Liver (tissue), 8 donors: ENCODE measurements at regions not wholly inside any gene's neighbourhood (a gene's known extent, or its start where the extent isn't known, plus 50 kb on each side); places are given as distances from the start of the nearest gene placed in this dataset.

Source experiments
- DNase-seq: peaks from one replicate; pipeline ENCODE4 v3.0.0-alpha.2; 2017; ENCODE audit warnings: low spot score
- H3K27ac ChIP-seq, 2 donors: one replicate each; pipeline ENCODE4 v1.7.0; 2013; ENCODE audit warnings: inconsistent platforms in 2 of 2, low read length in 2 of 2, control low read depth in 1 of 2, low read depth in 1 of 2, mild to moderate bottlenecking in 1 of 2
- H3K27me3 ChIP-seq, 4 donors: one replicate each; pipeline versions ENCODE4 v1.6.1 to v1.7.0; 2013; ENCODE audit warnings: low read length in 3 of 4, inconsistent platforms in 1 of 4, mild to moderate bottlenecking in 1 of 4, moderate library complexity in 1 of 4; ENCODE audit not compliant: control insufficient read depth in 4 of 4, insufficient read depth in 4 of 4
- H3K36me3 ChIP-seq, 4 donors: one replicate each; pipeline versions ENCODE4 v1.6.1 to v1.7.0; 2013; ENCODE audit warnings: low read length in 3 of 4, mild to moderate bottlenecking in 3 of 4, low read depth in 1 of 4, moderate library complexity in 1 of 4; ENCODE audit not compliant: control insufficient read depth in 4 of 4, insufficient read depth in 3 of 4
- H3K4me1 ChIP-seq, 4 donors: one replicate each; pipeline versions ENCODE4 v1.6.1 to v1.7.0; 2013; ENCODE audit warnings: low read length in 3 of 4, mild to moderate bottlenecking in 3 of 4, moderate library complexity in 1 of 4; ENCODE audit not compliant: control insufficient read depth in 4 of 4, insufficient read depth in 4 of 4
- H3K4me3 ChIP-seq, 3 donors: one replicate each; pipeline versions ENCODE4 v1.6.1 to v1.7.0; 2013; ENCODE audit warnings: low read length in 3 of 3, control low read depth in 1 of 3, low read depth in 1 of 3, mild to moderate bottlenecking in 1 of 3
- H3K9ac ChIP-seq, 2 donors: one replicate each; pipeline ENCODE4 v1.7.0; 2013; ENCODE audit warnings: low read length in 2 of 2, mild to moderate bottlenecking in 2 of 2, moderate library complexity in 2 of 2, control low read depth in 1 of 2, low read depth in 1 of 2
- H3K9me3 ChIP-seq, 4 donors: one replicate each; pipeline versions ENCODE4 v1.6.1 to v1.7.0; 2013; ENCODE audit warnings: low read length in 3 of 4; ENCODE audit not compliant: control insufficient read depth in 4 of 4
- EGR1 ChIP-seq, 2 donors: IDR thresholded peaks; 2 replicates each; pipeline ENCODE4 v1.6.1; 2016 to 2018; ENCODE audit warnings: antibody characterized with exemption in 2 of 2, low read depth in 2 of 2
- FOXA1 ChIP-seq: IDR thresholded peaks from 2 replicates; pipeline ENCODE4 v1.6.1; 2016; ENCODE audit warnings: antibody characterized with exemption
- FOXA2 ChIP-seq: IDR thresholded peaks from 2 replicates; pipeline ENCODE4 v1.6.1; 2016; ENCODE audit warnings: antibody characterized with exemption
- GABPA ChIP-seq, 2 donors: IDR thresholded peaks in 1 of 2; conservative IDR thresholded peaks in 1 of 2; 2 replicates each; pipeline ENCODE4 v1.6.1; 2016; ENCODE audit warnings: antibody characterized with exemption in 2 of 2, mild to moderate bottlenecking in 1 of 2, moderate library complexity in 1 of 2
- HNF4A ChIP-seq, 2 donors: conservative IDR thresholded peaks; 2 replicates each; pipeline ENCODE4 v1.6.1; 2016; ENCODE audit warnings: antibody characterized with exemption in 2 of 2, mild to moderate bottlenecking in 2 of 2
- HNF4G ChIP-seq: IDR thresholded peaks from 2 replicates; pipeline ENCODE4 v1.6.1; 2016; ENCODE audit warnings: antibody characterized with exemption
- JUND ChIP-seq, 2 donors: IDR thresholded peaks; 2 replicates each; pipeline ENCODE4 v1.6.1; 2016; ENCODE audit warnings: antibody characterized with exemption in 2 of 2
- NR2F2 ChIP-seq: IDR thresholded peaks from 2 replicates; pipeline ENCODE4 v1.6.1; 2016; ENCODE audit warnings: antibody characterized with exemption
- RAD21 ChIP-seq, 2 donors: IDR thresholded peaks; 2 replicates each; pipeline ENCODE4 v1.6.1; 2016; ENCODE audit warnings: antibody characterized with exemption in 2 of 2, mild to moderate bottlenecking in 2 of 2
- RXRA ChIP-seq, 2 donors: IDR thresholded peaks; 2 replicates each; pipeline ENCODE4 v1.6.1; 2017 to 2018; ENCODE audit warnings: antibody characterized with exemption in 2 of 2, mild to moderate bottlenecking in 1 of 2
- SP1 ChIP-seq: IDR thresholded peaks from 2 replicates; pipeline ENCODE4 v1.6.1; 2018; ENCODE audit warnings: antibody characterized with exemption, mild to moderate bottlenecking
- TAF1 ChIP-seq: conservative IDR thresholded peaks from 2 replicates; pipeline ENCODE4 v1.6.1; 2016; ENCODE audit warnings: antibody characterized with exemption, mild to moderate bottlenecking
- YY1 ChIP-seq: IDR thresholded peaks from 2 replicates; pipeline ENCODE4 v1.6.1; 2016; ENCODE audit warnings: antibody characterized with exemption, mild to moderate bottlenecking
- ZBTB33 ChIP-seq: IDR thresholded peaks from 2 replicates; pipeline ENCODE4 v1.6.1; 2016; ENCODE audit warnings: antibody characterized with exemption
- WGBS: extraction: QIAGEN DNeasy Blood & Tissue Kit; methylation state at CpG from one replicate; pipeline ENCODE4 v1.1.7; 2013; 5-methylcytosine and 5-hydroxymethylcytosine counted together
- TF ChIP-seq, protein P1 (sequence below): fragments of 150-350 bp; IDR thresholded peaks from 2 replicates; pipeline ENCODE4 v1.5.1; 2017; ENCODE audit warnings: improper control_type of control experiment, low read depth, low read length; ENCODE audit not compliant: missing input control
- TF ChIP-seq, protein P2 (sequence below): IDR thresholded peaks from 2 replicates; pipeline ENCODE4 v1.6.1; 2016; ENCODE audit warnings: antibody characterized with exemption
- TF ChIP-seq, protein P3 (sequence below): IDR thresholded peaks from 2 replicates; pipeline ENCODE4 v1.6.1; 2016; ENCODE audit warnings: antibody characterized with exemption, mild to moderate bottlenecking
- TF ChIP-seq, protein P4 (sequence below): IDR thresholded peaks from 2 replicates; pipeline ENCODE4 v1.6.1; 2016; ENCODE audit warnings: antibody characterized with exemption
- donor health status: healthy.
- donor health status: healthy.
- donor health status: healthy.
- donor health status: healthy.
- donor health status: healthy.

DNA sequence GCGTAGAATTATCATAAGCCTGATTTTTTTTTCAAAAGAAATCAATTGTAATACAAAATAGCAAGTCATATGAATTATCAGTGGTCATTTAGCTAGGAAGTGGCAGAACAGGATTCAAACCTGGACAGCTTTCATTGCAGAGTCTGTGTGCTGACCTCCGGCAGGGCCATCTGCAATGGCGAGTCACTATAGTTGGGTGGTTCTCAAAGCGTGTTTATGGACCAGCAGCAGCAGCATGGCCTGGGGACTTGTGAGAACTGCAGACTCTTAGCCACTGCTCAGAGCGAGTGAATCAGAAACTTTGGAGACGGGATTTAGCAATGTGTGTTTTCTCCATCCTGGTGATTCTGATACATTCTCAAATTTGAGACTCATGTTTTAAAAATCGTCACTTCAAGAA is 202.3 kb upstream of the SUCLG2 start (continued):
- TF ChIP-seq, protein P1, sequence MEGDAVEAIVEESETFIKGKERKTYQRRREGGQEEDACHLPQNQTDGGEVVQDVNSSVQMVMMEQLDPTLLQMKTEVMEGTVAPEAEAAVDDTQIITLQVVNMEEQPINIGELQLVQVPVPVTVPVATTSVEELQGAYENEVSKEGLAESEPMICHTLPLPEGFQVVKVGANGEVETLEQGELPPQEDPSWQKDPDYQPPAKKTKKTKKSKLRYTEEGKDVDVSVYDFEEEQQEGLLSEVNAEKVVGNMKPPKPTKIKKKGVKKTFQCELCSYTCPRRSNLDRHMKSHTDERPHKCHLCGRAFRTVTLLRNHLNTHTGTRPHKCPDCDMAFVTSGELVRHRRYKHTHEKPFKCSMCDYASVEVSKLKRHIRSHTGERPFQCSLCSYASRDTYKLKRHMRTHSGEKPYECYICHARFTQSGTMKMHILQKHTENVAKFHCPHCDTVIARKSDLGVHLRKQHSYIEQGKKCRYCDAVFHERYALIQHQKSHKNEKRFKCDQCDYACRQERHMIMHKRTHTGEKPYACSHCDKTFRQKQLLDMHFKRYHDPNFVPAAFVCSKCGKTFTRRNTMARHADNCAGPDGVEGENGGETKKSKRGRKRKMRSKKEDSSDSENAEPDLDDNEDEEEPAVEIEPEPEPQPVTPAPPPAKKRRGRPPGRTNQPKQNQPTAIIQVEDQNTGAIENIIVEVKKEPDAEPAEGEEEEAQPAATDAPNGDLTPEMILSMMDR = no peak
- TF ChIP-seq HNF4A (conservative IDR thresholded peaks at IDR 0.05) (no peak), TAF1 (no peak), FOXA1 (no peak), SP1 (no peak)
- TF ChIP-seq, protein P2, sequence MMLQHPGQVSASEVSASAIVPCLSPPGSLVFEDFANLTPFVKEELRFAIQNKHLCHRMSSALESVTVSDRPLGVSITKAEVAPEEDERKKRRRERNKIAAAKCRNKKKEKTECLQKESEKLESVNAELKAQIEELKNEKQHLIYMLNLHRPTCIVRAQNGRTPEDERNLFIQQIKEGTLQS = no peak

DNA sequence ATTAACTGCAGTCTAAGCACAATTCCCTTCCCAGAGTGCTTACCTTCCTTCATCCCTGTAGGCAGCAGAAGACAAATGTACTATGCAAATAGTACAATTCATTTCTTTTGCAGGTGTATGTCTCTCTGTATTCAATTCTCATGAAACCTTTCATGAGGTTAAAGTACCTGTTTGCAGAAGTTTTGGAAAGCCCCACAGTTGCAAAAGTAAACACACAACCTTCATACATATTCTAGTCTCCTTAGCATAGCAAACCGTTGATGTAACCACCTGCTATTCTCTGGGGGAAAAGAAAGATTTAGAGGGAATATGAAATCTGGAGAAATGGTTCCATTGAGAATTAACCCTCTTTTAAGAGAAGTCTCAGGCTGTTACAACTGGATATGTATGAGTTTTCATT is 200.3 kb upstream of the SUCLG2 start:
- Histone ChIP-seq H3K9me3 (no peaks in the 10 kb centered on the region), H3K36me3 (no peaks in the 10 kb centered on the region), H3K27ac (peak overlapping the region in 1 of 2 donors; percentile 6), H3K9ac (no peak overlapping the region), H3K4me3 (no peak overlapping the region), H3K4me1 (peaks cover 3 to 25% (median 18%) of the 10 kb centered on the region in 4 donors), H3K27me3 (no peaks in the 10 kb centered on the region)
- TF ChIP-seq FOXA2 (peak; percentile 82), NR2F2 (no peak), YY1 (no peak), HNF4A (conservative IDR thresholded peaks at IDR 0.05) (peak; percentile 67 to 76), RXRA (IDR thresholded peaks at IDR 0.05) (no peak), EGR1 (IDR thresholded peaks at IDR 0.05; ENCODE audit: low read depth in 2 of 2) (no peak), SP1 (peak; percentile 59), ZBTB33 (no peak), RAD21 (IDR thresholded peaks at IDR 0.05) (peak; percentile 17 to 28), GABPA (IDR thresholded peaks at IDR 0.05 in 1 of 2, conservative IDR thresholded peaks at IDR 0.05 in 1 of 2) (no peak), JUND (IDR thresholded peaks at IDR 0.05) (peak; percentile 60 to 83), HNF4G (no peak), TAF1 (no peak), FOXA1 (peak; percentile 61)
- TF ChIP-seq, protein P2 = no peak
- TF ChIP-seq, protein P3, sequence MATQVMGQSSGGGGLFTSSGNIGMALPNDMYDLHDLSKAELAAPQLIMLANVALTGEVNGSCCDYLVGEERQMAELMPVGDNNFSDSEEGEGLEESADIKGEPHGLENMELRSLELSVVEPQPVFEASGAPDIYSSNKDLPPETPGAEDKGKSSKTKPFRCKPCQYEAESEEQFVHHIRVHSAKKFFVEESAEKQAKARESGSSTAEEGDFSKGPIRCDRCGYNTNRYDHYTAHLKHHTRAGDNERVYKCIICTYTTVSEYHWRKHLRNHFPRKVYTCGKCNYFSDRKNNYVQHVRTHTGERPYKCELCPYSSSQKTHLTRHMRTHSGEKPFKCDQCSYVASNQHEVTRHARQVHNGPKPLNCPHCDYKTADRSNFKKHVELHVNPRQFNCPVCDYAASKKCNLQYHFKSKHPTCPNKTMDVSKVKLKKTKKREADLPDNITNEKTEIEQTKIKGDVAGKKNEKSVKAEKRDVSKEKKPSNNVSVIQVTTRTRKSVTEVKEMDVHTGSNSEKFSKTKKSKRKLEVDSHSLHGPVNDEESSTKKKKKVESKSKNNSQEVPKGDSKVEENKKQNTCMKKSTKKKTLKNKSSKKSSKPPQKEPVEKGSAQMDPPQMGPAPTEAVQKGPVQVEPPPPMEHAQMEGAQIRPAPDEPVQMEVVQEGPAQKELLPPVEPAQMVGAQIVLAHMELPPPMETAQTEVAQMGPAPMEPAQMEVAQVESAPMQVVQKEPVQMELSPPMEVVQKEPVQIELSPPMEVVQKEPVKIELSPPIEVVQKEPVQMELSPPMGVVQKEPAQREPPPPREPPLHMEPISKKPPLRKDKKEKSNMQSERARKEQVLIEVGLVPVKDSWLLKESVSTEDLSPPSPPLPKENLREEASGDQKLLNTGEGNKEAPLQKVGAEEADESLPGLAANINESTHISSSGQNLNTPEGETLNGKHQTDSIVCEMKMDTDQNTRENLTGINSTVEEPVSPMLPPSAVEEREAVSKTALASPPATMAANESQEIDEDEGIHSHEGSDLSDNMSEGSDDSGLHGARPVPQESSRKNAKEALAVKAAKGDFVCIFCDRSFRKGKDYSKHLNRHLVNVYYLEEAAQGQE = peak; percentile 25
- TF ChIP-seq, protein P1 = no peak
- TF ChIP-seq, protein P4, sequence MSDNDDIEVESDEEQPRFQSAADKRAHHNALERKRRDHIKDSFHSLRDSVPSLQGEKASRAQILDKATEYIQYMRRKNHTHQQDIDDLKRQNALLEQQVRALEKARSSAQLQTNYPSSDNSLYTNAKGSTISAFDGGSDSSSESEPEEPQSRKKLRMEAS = no peak
- WGBS = 28% methylated on average over 1 of the region's 1 CpG
- no peak for DNase-seq
